MM.1S (cell line): ENCODE measurements at regions not wholly inside any gene's neighbourhood (a gene's known extent, or its start where the extent isn't known, plus 50 kb on each side); places are given as distances from the start of the nearest gene placed in this dataset.

ENCODE experiments used
- DNase-seq: peaks from one replicate; pipeline ENCODE4 v3.0.0-alpha.2; 2015
- H2AFZ ChIP-seq: fragments of 300-600 bp; sonication (generic); 2 replicates; pipeline ENCODE4 v1.6.0; 2016; ENCODE audit warnings: antibody characterized with exemption, low read length
- H3F3A ChIP-seq: fragments of 300-600 bp; sonication (generic); 2 replicates; pipeline ENCODE4 v1.6.1; 2016; ENCODE audit warnings: mild to moderate bottlenecking, antibody characterized with exemption, low read length, moderate library complexity, mixed read lengths; ENCODE audit not compliant: insufficient read depth
- H3K27ac ChIP-seq: fragments of 300-600 bp; sonication (generic); 2 replicates; pipeline ENCODE4 v1.5.1; 2016; ENCODE audit warnings: mild to moderate bottlenecking, low read length
- H3K27me3 ChIP-seq: fragments of 300-600 bp; sonication (generic); replicated peaks from 2 replicates; pipeline ENCODE4 v1.6.0; 2016; ENCODE audit warnings: low read length; ENCODE audit not compliant: insufficient read depth
- H3K36me3 ChIP-seq: fragments of 300-600 bp; sonication (generic); replicated peaks from 2 replicates; pipeline ENCODE4 v1.6.1; 2016; ENCODE audit warnings: mild to moderate bottlenecking, low read length, mixed read lengths; ENCODE audit not compliant: insufficient read depth
- H3K4me1 ChIP-seq: fragments of 300-600 bp; sonication (generic); 2 replicates; pipeline ENCODE4 v1.6.1; 2016; ENCODE audit warnings: low read length, mixed read lengths
- H3K4me2 ChIP-seq: fragments of 300-600 bp; sonication (generic); 2 replicates; pipeline ENCODE4 v1.6.0; 2016; ENCODE audit warnings: low read depth, low read length
- H3K4me3 ChIP-seq: fragments of 300-600 bp; sonication (generic); 2 replicates; pipeline ENCODE4 v1.5.1; 2016; ENCODE audit warnings: low read length, mixed read lengths
- H3K79me2 ChIP-seq: fragments of 300-600 bp; sonication (generic); 2 replicates; pipeline ENCODE4 v1.6.1; 2016; ENCODE audit warnings: mixed run types, low read length, mixed read lengths
- H3K9ac ChIP-seq: fragments of 300-600 bp; sonication (generic); 2 replicates; pipeline ENCODE4 v1.6.1; 2016; ENCODE audit warnings: low read length, mixed read lengths
- H3K9me2 ChIP-seq: fragments of 300-600 bp; sonication (generic); replicated peaks from 2 replicates; pipeline ENCODE4 v1.6.1; 2016; ENCODE audit warnings: mild to moderate bottlenecking, low read length, mixed read lengths; ENCODE audit not compliant: insufficient read depth
- H3K9me3 ChIP-seq: fragments of 300-600 bp; sonication (generic); replicated peaks from 2 replicates; pipeline ENCODE4 v1.6.1; 2016; ENCODE audit warnings: mild to moderate bottlenecking, low read length, mixed read lengths; ENCODE audit not compliant: insufficient read depth
- H4K20me1 ChIP-seq: fragments of 300-600 bp; sonication (generic); 2 replicates; pipeline ENCODE4 v1.6.1; 2016; ENCODE audit warnings: mild to moderate bottlenecking, low read length, moderate library complexity, mixed read lengths; ENCODE audit not compliant: insufficient read depth
- EZH2 ChIP-seq: fragments of 300-600 bp; sonication (generic); optimal IDR thresholded peaks from 2 replicates; pipeline ENCODE3; 2017; ENCODE audit warnings: low read depth, mild to moderate bottlenecking, antibody characterized with exemption, low read length, mixed read lengths
- EZH2phosphoT487 ChIP-seq: fragments of 300-600 bp; sonication (generic); IDR thresholded peaks from 2 replicates; pipeline ENCODE4 v1.6.1; 2018; ENCODE audit warnings: antibody characterized with exemption, low read length
- TF ChIP-seq, protein P1 (sequence below): fragments of 300-600 bp; sonication (generic); IDR thresholded peaks from 2 replicates; pipeline ENCODE4 v1.5.1; 2016; ENCODE audit warnings: antibody characterized with exemption, low read length, mixed read lengths

DNA sequence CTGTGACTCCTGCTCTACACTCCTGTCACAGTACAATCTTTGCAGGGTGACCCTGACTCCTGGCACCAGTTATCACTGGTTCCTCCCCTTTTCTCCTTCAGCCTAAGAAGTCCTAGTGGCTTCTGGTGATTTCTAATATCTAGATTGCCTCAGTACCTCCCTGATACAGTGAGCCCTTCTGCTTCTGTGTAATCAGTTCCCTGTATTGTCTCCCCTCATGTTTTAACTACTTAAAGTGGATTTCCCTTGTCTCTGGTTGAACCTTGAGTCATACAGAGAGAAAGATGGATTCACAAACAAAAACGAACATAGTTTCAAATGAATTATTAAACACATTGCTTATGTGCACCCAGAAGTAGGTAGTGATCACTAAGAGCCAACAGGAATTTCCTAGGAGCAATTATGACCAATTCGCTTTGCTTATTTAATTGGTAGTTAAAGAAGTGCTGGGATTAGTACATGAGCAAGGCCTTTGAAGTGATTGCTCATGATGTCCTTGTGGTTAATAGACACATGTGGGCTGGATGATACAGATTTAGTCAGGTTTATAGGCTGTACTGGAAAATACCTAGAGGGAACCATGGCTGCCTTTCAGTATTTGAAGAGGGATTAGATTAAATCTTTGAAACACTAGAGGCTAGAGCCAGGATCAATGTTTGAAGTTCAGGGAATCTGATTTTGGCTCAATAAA, 145.8 kb upstream of the MEF2C start:
- Histone ChIP-seq H3K9me2 (no peaks in the 10 kb centered on the region), H3K4me2 (no peak overlapping the region), H3K4me3 (no peak overlapping the region), H3K36me3 (no peaks in the 10 kb centered on the region), H3K79me2 (no peaks in the 10 kb centered on the region), H3F3A (no peaks in the 10 kb centered on the region), H2AFZ (no peak overlapping the region), H3K27ac (no peak overlapping the region), H3K9me3 (no peaks in the 10 kb centered on the region), H4K20me1 (no peaks in the 10 kb centered on the region), H3K4me1 (no peaks in the 10 kb centered on the region), H3K27me3 (no peaks in the 10 kb centered on the region), H3K9ac (no peak overlapping the region)
- no peak for TF ChIP-seq EZH2
- TF ChIP-seq EZH2phosphoT487 = no peak
- no peak for DNase-seq

DNA sequence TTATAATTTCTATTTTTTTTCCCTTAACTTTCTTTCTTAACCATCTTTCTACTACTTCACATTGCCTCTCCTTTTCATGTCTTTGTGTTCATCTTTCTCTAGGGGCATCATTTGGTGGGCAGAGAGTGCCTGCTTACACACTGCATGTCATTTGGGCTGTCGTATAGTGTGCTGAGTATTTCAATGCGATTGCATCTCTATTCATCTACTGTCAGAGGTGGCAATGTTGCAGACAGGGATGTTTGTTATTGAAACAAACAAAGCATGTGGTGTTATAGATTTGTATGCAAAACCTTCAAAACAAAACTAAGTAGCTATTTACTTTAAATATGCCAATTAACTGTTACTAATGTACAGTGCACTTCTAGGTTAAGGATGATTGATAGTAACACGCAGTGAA, 141.1 kb upstream of the MEF2C start:
- no peaks in the 10 kb centered on the region for H3K9me3 ChIP-seq
- H3K27ac ChIP-seq = no peak overlapping the region
- H3K9ac ChIP-seq = no peak overlapping the region
- TF ChIP-seq, protein P1, sequence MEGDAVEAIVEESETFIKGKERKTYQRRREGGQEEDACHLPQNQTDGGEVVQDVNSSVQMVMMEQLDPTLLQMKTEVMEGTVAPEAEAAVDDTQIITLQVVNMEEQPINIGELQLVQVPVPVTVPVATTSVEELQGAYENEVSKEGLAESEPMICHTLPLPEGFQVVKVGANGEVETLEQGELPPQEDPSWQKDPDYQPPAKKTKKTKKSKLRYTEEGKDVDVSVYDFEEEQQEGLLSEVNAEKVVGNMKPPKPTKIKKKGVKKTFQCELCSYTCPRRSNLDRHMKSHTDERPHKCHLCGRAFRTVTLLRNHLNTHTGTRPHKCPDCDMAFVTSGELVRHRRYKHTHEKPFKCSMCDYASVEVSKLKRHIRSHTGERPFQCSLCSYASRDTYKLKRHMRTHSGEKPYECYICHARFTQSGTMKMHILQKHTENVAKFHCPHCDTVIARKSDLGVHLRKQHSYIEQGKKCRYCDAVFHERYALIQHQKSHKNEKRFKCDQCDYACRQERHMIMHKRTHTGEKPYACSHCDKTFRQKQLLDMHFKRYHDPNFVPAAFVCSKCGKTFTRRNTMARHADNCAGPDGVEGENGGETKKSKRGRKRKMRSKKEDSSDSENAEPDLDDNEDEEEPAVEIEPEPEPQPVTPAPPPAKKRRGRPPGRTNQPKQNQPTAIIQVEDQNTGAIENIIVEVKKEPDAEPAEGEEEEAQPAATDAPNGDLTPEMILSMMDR = no peak
- TF ChIP-seq EZH2 (no peak), EZH2phosphoT487 (no peak)
- H3F3A ChIP-seq = no peaks in the 10 kb centered on the region
- H2AFZ ChIP-seq = no peak overlapping the region
- H3K79me2 ChIP-seq = no peaks in the 10 kb centered on the region
- no peaks in the 10 kb centered on the region for H3K27me3 ChIP-seq
- H3K4me3 ChIP-seq = no peak overlapping the region
- H3K9me2 ChIP-seq = no peaks in the 10 kb centered on the region
- DNase-seq = no peak
- no peak overlapping the region for H3K4me2 ChIP-seq
- H3K4me1 ChIP-seq = no peaks in the 10 kb centered on the region
- H3K36me3 ChIP-seq = no peaks in the 10 kb centered on the region
- no peaks in the 10 kb centered on the region for H4K20me1 ChIP-seq

DNA sequence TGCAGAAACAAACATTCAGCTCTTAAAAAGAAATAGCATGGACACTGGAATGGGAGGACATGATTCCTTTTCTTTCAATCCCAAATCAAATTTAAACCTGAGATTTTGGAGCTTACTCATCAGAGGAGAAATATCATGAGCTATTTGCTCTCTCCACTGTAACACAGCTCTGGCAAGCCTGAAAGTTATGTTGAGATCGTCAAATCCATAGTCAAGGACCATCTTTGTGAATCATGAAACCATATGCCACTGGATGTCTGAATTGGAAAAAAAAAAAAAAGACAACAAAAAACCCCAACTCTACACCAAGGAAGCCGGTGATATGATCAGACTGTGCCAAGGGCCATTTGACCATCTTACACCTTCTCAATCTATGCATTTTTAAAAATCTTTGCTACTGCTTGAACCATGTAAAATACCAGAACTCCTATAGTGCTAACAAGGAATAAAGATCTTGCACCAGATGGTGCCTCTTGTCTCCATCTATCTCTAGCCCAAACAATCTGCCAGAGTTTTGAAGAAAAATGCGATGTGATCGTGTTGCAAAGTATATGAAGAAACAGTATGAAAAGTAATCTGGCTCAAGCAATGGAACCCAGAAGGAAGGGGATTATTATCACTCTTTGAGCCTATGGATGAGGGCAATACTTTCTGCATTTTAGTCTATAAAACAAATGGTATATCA, 138.1 kb upstream of the MEF2C start:
- no peak for DNase-seq
- no peaks in the 10 kb centered on the region for H4K20me1 ChIP-seq
- no peak overlapping the region for H3K27ac ChIP-seq
- no peaks in the 10 kb centered on the region for H3K4me1 ChIP-seq
- H3K79me2 ChIP-seq = no peaks in the 10 kb centered on the region
- H2AFZ ChIP-seq = no peak overlapping the region
- no peaks in the 10 kb centered on the region for H3K27me3 ChIP-seq
- no peaks in the 10 kb centered on the region for H3K9me3 ChIP-seq
- H3K9ac ChIP-seq = no peak overlapping the region
- H3K9me2 ChIP-seq = no peaks in the 10 kb centered on the region
- H3K4me2 ChIP-seq = no peak overlapping the region
- no peak overlapping the region for H3K4me3 ChIP-seq
- no peaks in the 10 kb centered on the region for H3K36me3 ChIP-seq
- no peak for TF ChIP-seq EZH2phosphoT487
- no peak for TF ChIP-seq EZH2
- TF ChIP-seq, protein P1 = no peak
- H3F3A ChIP-seq = no peaks in the 10 kb centered on the region
